SK-N-SH (cell line): ENCODE measurements at regions not wholly inside any gene's neighbourhood (a gene's known extent, or its start where the extent isn't known, plus 50 kb on each side); places are given as distances from the start of the nearest gene placed in this dataset.

Experiments
- CTCF ChIA-PET: fragments of 300-600, 350-600 bp; formaldehyde crosslinking; extraction: SDS; loops from one replicate; lab custom pipeline; 2021; lab: Yijun Ruan, JAX
- POLR2A ChIA-PET: fragments of 350-600 bp; sonication (Branson Sonifier 250); formaldehyde crosslinking; extraction: SDS; loops from one replicate; lab custom pipeline; 2020; ENCODE audit warnings: antibody characterized with exemption, inconsistent platforms; lab: Yijun Ruan, JAX
- DNase-seq: peaks from one replicate; pipeline ENCODE4 v3.0.0; 2012
- H2AFZ ChIP-seq: fragments of 200-600 bp; sonication (generic); 2 replicates; pipeline ENCODE4 v1.8.1; 2016; ENCODE audit warnings: antibody characterized with exemption, mild to moderate bottlenecking, low read depth
- H3F3A ChIP-seq: fragments of 200-600 bp; sonication (generic); replicated peaks from 2 replicates; pipeline ENCODE3; 2016; ENCODE audit warnings: antibody characterized with exemption, mild to moderate bottlenecking; ENCODE audit not compliant: insufficient read depth
- H3K27ac ChIP-seq, 2 experiments: fragments of 200-500 bp in 1 of 2; fragments of 200-600 bp in 1 of 2; sonication (Bioruptor generic) in 1 of 2; sonication (generic), shearing (Covaris generic) in 1 of 2; 2 replicates each; pipeline versions ENCODE4 v1.5.1 to v1.6.1; 2014 to 2016; ENCODE audit warnings: low read depth in 2 of 2, inconsistent platforms in 1 of 2, low read length in 1 of 2, mild to moderate bottlenecking in 1 of 2, mixed read lengths in 1 of 2
- H3K27me3 ChIP-seq: fragments of 200-600 bp; sonication (generic), shearing (Covaris generic); 2 replicates; pipeline ENCODE4 v1.6.1; 2016; ENCODE audit warnings: mixed run types; ENCODE audit not compliant: insufficient read depth
- H3K36me3 ChIP-seq, 2 experiments: fragments of 200-500 bp in 1 of 2; fragments of 200-600 bp in 1 of 2; sonication (Bioruptor generic) in 1 of 2; sonication (generic) in 1 of 2; replicated peaks in 1 of 2; 2 replicates each; pipeline versions ENCODE3 to v1.5.1; 2014 to 2016; ENCODE audit warnings: low read length in 1 of 2, mild to moderate bottlenecking in 1 of 2; ENCODE audit not compliant: insufficient read depth in 2 of 2, control insufficient read depth in 1 of 2
- H3K4me1 ChIP-seq, 2 experiments: fragments of 200-500 bp in 1 of 2; fragments of 200-600 bp in 1 of 2; sonication (Bioruptor generic) in 1 of 2; sonication (generic), shearing (Covaris generic) in 1 of 2; 2 replicates each; pipeline versions ENCODE4 v1.5.1 to v1.6.1; 2014 to 2016; ENCODE audit warnings: low read depth in 1 of 2, low read length in 1 of 2, mixed run types in 1 of 2; ENCODE audit not compliant: insufficient read depth in 2 of 2, control insufficient read depth in 1 of 2
- H3K4me2 ChIP-seq: fragments of 200-600 bp; sonication (generic), shearing (Covaris generic); 2 replicates; pipeline ENCODE4 v1.6.1; 2017; ENCODE audit warnings: mixed run types
- H3K4me3 ChIP-seq, 2 experiments: fragments of 200-500 bp in 1 of 2; fragments of 200-600 bp in 1 of 2; sonication (Bioruptor generic) in 1 of 2; sonication (generic), shearing (Covaris generic) in 1 of 2; 2 replicates each; pipeline versions ENCODE4 v1.5.1 to v1.8.1; 2014 to 2016; ENCODE audit warnings: low read depth in 2 of 2, inconsistent platforms in 1 of 2, low read length in 1 of 2, mild to moderate bottlenecking in 1 of 2, mixed read lengths in 1 of 2, moderate library complexity in 1 of 2
- H3K79me2 ChIP-seq: fragments of 200-600 bp; sonication (generic); 2 replicates; pipeline ENCODE4 v1.8.1; 2017; ENCODE audit warnings: mild to moderate bottlenecking; ENCODE audit not compliant: insufficient read depth
- H3K9ac ChIP-seq: fragments of 200-600 bp; sonication (generic); 2 replicates; pipeline ENCODE4 v1.6.1; 2017; ENCODE audit warnings: mixed run types
- H3K9me2 ChIP-seq: fragments of 200-600 bp; sonication (generic); 2 replicates; pipeline ENCODE4 v1.6.1; 2017; ENCODE audit warnings: mixed run types
- H3K9me3 ChIP-seq: fragments of 200-600 bp; sonication (generic); 2 replicates; pipeline ENCODE4 v1.6.1; 2017; ENCODE audit warnings: mixed run types, mild to moderate bottlenecking, moderate library complexity
- H4K20me1 ChIP-seq: fragments of 200-600 bp; sonication (generic); 2 replicates; pipeline ENCODE4 v1.6.1; 2017; ENCODE audit warnings: mild to moderate bottlenecking, mixed run types; ENCODE audit not compliant: insufficient read depth
- ELF1 ChIP-seq: IDR thresholded peaks from 2 replicates; pipeline ENCODE4 v1.4.0; 2012
- EP300 ChIP-seq, 2 experiments: IDR thresholded peaks; 2 replicates each; pipeline versions ENCODE4 v1.4.0 to v1.6.1; 2012; ENCODE audit warnings: borderline replicate concordance in 1 of 2, low read depth in 1 of 2, low read length in 1 of 2
- EZH2phosphoT487 ChIP-seq: fragments of 200-600 bp; sonication (generic); IDR thresholded peaks from 2 replicates; pipeline ENCODE4 v1.6.1; 2017; ENCODE audit warnings: low read depth, mixed run types, mild to moderate bottlenecking, antibody characterized with exemption, moderate library complexity, borderline replicate concordance
- FOXJ3 ChIP-seq: sonication (generic); formaldehyde crosslinking; IDR thresholded peaks from 2 replicates; pipeline ENCODE4 v1.5.1; 2020; ENCODE audit warnings: mild to moderate bottlenecking, missing genetic modification reagents
- FOXM1 ChIP-seq: IDR thresholded peaks from 2 replicates; pipeline ENCODE4 v1.4.0; 2012; ENCODE audit warnings: low read depth, mild to moderate bottlenecking
- GABPA ChIP-seq: IDR thresholded peaks from 2 replicates; pipeline ENCODE4 v1.4.0; 2012; ENCODE audit warnings: low read depth, mild to moderate bottlenecking
- GATA2 ChIP-seq: sonication (generic); formaldehyde crosslinking; IDR thresholded peaks from 2 replicates; pipeline ENCODE4 v1.5.0; 2020; ENCODE audit warnings: mild to moderate bottlenecking, missing genetic modification reagents
- MEF2A ChIP-seq: IDR thresholded peaks from 2 replicates; pipeline ENCODE4 v1.4.0; 2012; ENCODE audit warnings: low read depth, borderline replicate concordance
- NFIC ChIP-seq: IDR thresholded peaks from 2 replicates; pipeline ENCODE4 v1.4.0; 2012; ENCODE audit warnings: borderline replicate concordance
- NRF1 ChIP-seq: IDR thresholded peaks from 2 replicates; pipeline ENCODE4 v1.6.1; 2012; ENCODE audit warnings: low read depth, mild to moderate bottlenecking, low read length
- RAD21 ChIP-seq: IDR thresholded peaks from 2 replicates; pipeline ENCODE4 v1.6.1; 2012; ENCODE audit warnings: mild to moderate bottlenecking, low read length
- RFX5 ChIP-seq: IDR thresholded peaks from 2 replicates; pipeline ENCODE4 v1.6.1; 2012; ENCODE audit warnings: mild to moderate bottlenecking, improper control_type of control experiment, low read length
- SIN3A ChIP-seq: IDR thresholded peaks from 2 replicates; pipeline ENCODE4 v1.6.1; 2012; ENCODE audit warnings: low read depth, mild to moderate bottlenecking, low read length, moderate library complexity, borderline replicate concordance
- SMC3 ChIP-seq: IDR thresholded peaks from 2 replicates; pipeline ENCODE4 v1.6.1; 2012; ENCODE audit warnings: low read depth, low read length, improper control_type of control experiment
- TAF1 ChIP-seq: IDR thresholded peaks from 2 replicates; pipeline ENCODE4 v1.6.1; 2012; ENCODE audit warnings: low read depth, mild to moderate bottlenecking, low read length, moderate library complexity, borderline replicate concordance
- TEAD4 ChIP-seq: IDR thresholded peaks from 2 replicates; pipeline ENCODE4 v1.4.0; 2012; ENCODE audit warnings: mild to moderate bottlenecking, borderline replicate concordance; ENCODE audit not compliant: insufficient read depth
- YY1 ChIP-seq: IDR thresholded peaks from 2 replicates; pipeline ENCODE4 v1.4.0; 2012; ENCODE audit warnings: low read depth, mild to moderate bottlenecking
- WGBS: methylation state at CpG from one replicate; pipeline ENCODE4 v1.1.6; 2017; ENCODE audit warnings: low lambda C conversion rate; 5-methylcytosine and 5-hydroxymethylcytosine counted together
- TF ChIP-seq, protein P1 (sequence below): fragments of 150-350 bp; IDR thresholded peaks from 2 replicates; pipeline ENCODE4 v1.6.1; 2017; ENCODE audit warnings: antibody characterized with exemption, low read length, low read depth, borderline replicate concordance
- TF ChIP-seq, protein P2 (sequence below): IDR thresholded peaks from 2 replicates; pipeline ENCODE4 v1.4.0; 2012; ENCODE audit warnings: low read depth

DNA sequence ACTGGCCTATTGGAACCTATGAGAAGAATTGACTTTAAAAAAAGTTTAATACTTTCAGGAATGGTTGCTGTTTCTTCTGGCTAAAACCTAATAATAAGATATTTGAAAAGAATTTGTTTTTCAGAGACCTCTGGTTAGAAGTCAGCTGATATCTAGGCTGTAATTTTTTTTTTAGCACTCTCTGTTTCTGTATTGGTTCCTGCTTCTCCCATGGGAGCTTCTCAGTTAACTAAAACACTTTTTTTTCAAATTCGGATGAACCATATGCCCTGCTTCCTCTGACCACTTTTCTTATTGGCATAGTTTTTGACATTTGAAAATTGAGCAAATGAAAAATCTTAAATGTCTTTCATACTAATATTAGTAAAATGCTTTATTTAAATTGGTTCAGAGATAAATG, 163.5 kb upstream of the SLC10A2 start:
- H3K9me3 ChIP-seq, result no peaks in the 10 kb centered on the region
- H3K9ac ChIP-seq, result no peak overlapping the region
- no peak for DNase-seq
- H3K4me1 ChIP-seq, result no peaks in the 10 kb centered on the region
- H3K9me2 ChIP-seq, result no peaks in the 10 kb centered on the region
- no peaks in the 10 kb centered on the region for H4K20me1 ChIP-seq
- ChIA-PET CTCF (interaction anchor here (1.6 kb wide), 1 partner anchor 10 kb away, joined by 3 read pairs; no protein-coding TSS in a partner anchor), POLR2A (no interaction called here)
- H3F3A ChIP-seq, result no peaks in the 10 kb centered on the region
- no peak overlapping the region for H2AFZ ChIP-seq
- no peak for TF ChIP-seq SMC3
- TF ChIP-seq ELF1, result no peak
- no peaks in the 10 kb centered on the region for H3K27me3 ChIP-seq
- 16% methylated on average over 1 of the region's 1 CpG for WGBS
- H3K79me2 ChIP-seq, result no peaks in the 10 kb centered on the region
- H3K4me2 ChIP-seq, result no peak overlapping the region
- H3K4me3 ChIP-seq, result no peak overlapping the region
- H3K27ac ChIP-seq, result no peak overlapping the region
- no peaks in the 10 kb centered on the region for H3K36me3 ChIP-seq

DNA sequence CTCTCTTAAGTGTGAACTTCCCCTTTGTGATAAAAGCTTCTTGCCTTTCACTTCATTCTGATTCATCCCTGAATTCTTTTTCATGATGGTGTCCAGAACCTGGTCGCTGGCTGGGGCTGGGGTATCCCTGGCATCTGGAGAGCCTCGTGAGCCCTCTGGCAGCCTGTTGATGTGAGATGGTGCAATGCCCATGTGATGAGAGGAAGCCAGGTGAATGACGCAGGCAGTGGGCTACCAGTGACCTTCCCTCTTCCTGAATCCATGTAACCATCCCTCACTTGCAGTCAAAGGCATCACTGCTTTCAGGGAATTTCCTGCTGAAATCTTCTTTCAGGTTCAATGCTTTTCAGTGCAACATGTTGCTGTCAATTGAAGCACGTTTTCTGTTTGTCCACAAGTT, 158.6 kb upstream of the SLC10A2 start:
- no peak overlapping the region for H3K9ac ChIP-seq
- no peaks in the 10 kb centered on the region for H4K20me1 ChIP-seq
- no peaks in the 10 kb centered on the region for H3F3A ChIP-seq
- no peak for TF ChIP-seq TEAD4
- TF ChIP-seq EP300 (IDR thresholded peaks at IDR 0.05; ENCODE audit: borderline replicate concordance in 1 of 2, low read depth in 1 of 2, low read length in 1 of 2), result no peak
- TF ChIP-seq TAF1, result no peak
- no peak for TF ChIP-seq SIN3A
- TF ChIP-seq, protein P1, sequence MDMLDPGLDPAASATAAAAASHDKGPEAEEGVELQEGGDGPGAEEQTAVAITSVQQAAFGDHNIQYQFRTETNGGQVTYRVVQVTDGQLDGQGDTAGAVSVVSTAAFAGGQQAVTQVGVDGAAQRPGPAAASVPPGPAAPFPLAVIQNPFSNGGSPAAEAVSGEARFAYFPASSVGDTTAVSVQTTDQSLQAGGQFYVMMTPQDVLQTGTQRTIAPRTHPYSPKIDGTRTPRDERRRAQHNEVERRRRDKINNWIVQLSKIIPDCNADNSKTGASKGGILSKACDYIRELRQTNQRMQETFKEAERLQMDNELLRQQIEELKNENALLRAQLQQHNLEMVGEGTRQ, result no peak
- no peak for TF ChIP-seq RFX5
- TF ChIP-seq FOXM1, result no peak
- TF ChIP-seq, protein P2, sequence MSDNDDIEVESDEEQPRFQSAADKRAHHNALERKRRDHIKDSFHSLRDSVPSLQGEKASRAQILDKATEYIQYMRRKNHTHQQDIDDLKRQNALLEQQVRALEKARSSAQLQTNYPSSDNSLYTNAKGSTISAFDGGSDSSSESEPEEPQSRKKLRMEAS, result no peak
- no peak for TF ChIP-seq SMC3
- TF ChIP-seq EZH2phosphoT487, result no peak
- no peak for TF ChIP-seq NRF1
- no peak for TF ChIP-seq ELF1
- no peak for TF ChIP-seq RAD21
- TF ChIP-seq MEF2A, result no peak
- TF ChIP-seq NFIC, result no peak
- TF ChIP-seq GATA2, result no peak
- TF ChIP-seq GABPA, result no peak
- TF ChIP-seq FOXJ3 (CRISPR knock-in tag), result no peak
- no peak for TF ChIP-seq YY1
- H3K27ac ChIP-seq, result no peak overlapping the region
- no peak overlapping the region for H2AFZ ChIP-seq
- H3K9me3 ChIP-seq, result no peaks in the 10 kb centered on the region
- DNase-seq, result no peak
- H3K4me1 ChIP-seq, result no peaks in the 10 kb centered on the region
- H3K79me2 ChIP-seq, result no peaks in the 10 kb centered on the region
- no peak overlapping the region for H3K4me3 ChIP-seq
- no peaks in the 10 kb centered on the region for H3K27me3 ChIP-seq
- POLR2A ChIA-PET, result no interaction called here
- H3K36me3 ChIP-seq, result no peaks in the 10 kb centered on the region
- CTCF ChIA-PET, result no interaction called here
- H3K9me2 ChIP-seq, result no peaks in the 10 kb centered on the region
- no peak overlapping the region for H3K4me2 ChIP-seq
- WGBS, result 27% methylated on average over 4 of the region's 4 CpGs
